Activated T-helper 17 cell treated with anti-CD3 and anti-CD28 coated beads, Interleukin-2, amount 50 U/mL, for 72 hours (primary cell): ENCODE measurements at regions not wholly inside any gene's neighbourhood (a gene's known extent, or its start where the extent isn't known, plus 50 kb on each side); places are given as distances from the start of the nearest gene placed in this dataset.

Experiments used
- ATAC-seq: fragments of 150-1000 bp; cut with Tn5 transposase; replicated peaks from 2 replicates; pipeline ENCODE4 v1.10.0; 2021; ENCODE audit warnings: mild to moderate bottlenecking, moderate library complexity
- H3K27ac Mint-ChIP-seq: one replicate; pipeline ENCODE4 v1.8.0; 2022; ENCODE audit warnings: mixed read lengths
- H3K27me3 Mint-ChIP-seq: one replicate; pipeline ENCODE4 v1.8.0; 2022; ENCODE audit warnings: mixed read lengths
- H3K36me3 Mint-ChIP-seq: one replicate; pipeline ENCODE4 v1.8.0; 2022; ENCODE audit warnings: low read depth, mild to moderate bottlenecking, mixed read lengths
- H3K4me1 Mint-ChIP-seq: one replicate; pipeline ENCODE4 v1.8.0; 2022; ENCODE audit warnings: mixed read lengths
- H3K4me3 Mint-ChIP-seq: one replicate; pipeline ENCODE4 v1.8.0; 2022; ENCODE audit warnings: mild to moderate bottlenecking, mixed read lengths
- H3K9me3 Mint-ChIP-seq: one replicate; pipeline ENCODE4 v1.8.0; 2022; ENCODE audit warnings: mixed read lengths

GRCh38 chr12:25025260-25025659, 76.4 kb upstream of the BCAT1 start:
- Mint-ChIP-seq H3K36me3 (no peaks in the 10 kb centered on the region), H3K4me3 (no peak overlapping the region), H3K27ac (no peak overlapping the region), H3K9me3 (no peaks in the 10 kb centered on the region), H3K27me3 (no peaks in the 10 kb centered on the region), H3K4me1 (no peaks in the 10 kb centered on the region)
- ATAC-seq = no peak

DNA sequence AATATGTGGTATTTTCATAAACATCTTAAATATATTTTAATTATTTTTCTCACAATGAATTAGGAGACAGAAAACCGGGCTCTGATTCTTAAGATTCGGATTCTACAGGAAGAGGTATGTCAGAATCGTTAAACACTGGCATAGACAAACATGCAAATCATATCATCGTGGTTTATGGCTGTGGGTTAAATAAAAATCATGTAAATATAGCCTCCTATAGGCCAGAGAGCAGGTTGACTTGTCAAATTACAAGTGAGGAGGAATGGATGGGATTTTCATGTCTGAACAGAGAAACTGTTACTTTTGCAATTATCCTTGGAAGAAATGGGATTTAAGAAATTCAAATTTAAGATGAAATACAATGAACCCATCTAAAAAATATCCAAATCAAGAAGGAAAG, 74.9 kb upstream of the BCAT1 start:
- Mint-ChIP-seq H3K4me3 (no peak overlapping the region), H3K27ac (no peak overlapping the region), H3K36me3 (no peaks in the 10 kb centered on the region), H3K27me3 (peaks cover 5% of the 10 kb centered on the region), H3K4me1 (no peaks in the 10 kb centered on the region), H3K9me3 (no peaks in the 10 kb centered on the region)
- no peak for ATAC-seq

GRCh38 chr12:25020621-25021243, 71.8 kb upstream of the BCAT1 start:
- ATAC-seq = no peak
- H3K9me3 Mint-ChIP-seq = no peaks in the 10 kb centered on the region
- H3K4me3 Mint-ChIP-seq = no peak overlapping the region
- H3K27me3 Mint-ChIP-seq = peaks cover 6% of the 10 kb centered on the region
- H3K4me1 Mint-ChIP-seq = no peaks in the 10 kb centered on the region
- H3K36me3 Mint-ChIP-seq = no peaks in the 10 kb centered on the region
- no peak overlapping the region for H3K27ac Mint-ChIP-seq

GRCh38 chr12:25018146-25018545, 69.2 kb upstream of the BCAT1 start:
- no peak for ATAC-seq
- Mint-ChIP-seq H3K27ac (no peak overlapping the region), H3K4me1 (no peaks in the 10 kb centered on the region), H3K36me3 (no peaks in the 10 kb centered on the region), H3K27me3 (peaks cover 6% of the 10 kb centered on the region), H3K9me3 (no peaks in the 10 kb centered on the region), H3K4me3 (no peak overlapping the region)

GRCh38 chr12:25017336-25017735, 68.4 kb upstream of the BCAT1 start:
- Mint-ChIP-seq H3K9me3 (no peaks in the 10 kb centered on the region), H3K27me3 (peaks cover 6% of the 10 kb centered on the region), H3K4me1 (no peaks in the 10 kb centered on the region), H3K4me3 (no peak overlapping the region), H3K36me3 (no peaks in the 10 kb centered on the region), H3K27ac (no peak overlapping the region)
- ATAC-seq = no peak

- Mint-ChIP-seq H3K4me1 (no peaks in the 10 kb centered on the region), H3K36me3 (no peaks in the 10 kb centered on the region)
- ATAC-seq = no peak
Observed at GRCh38 chr12:25014961-25015360, 66.1 kb upstream of the BCAT1 start.

DNA sequence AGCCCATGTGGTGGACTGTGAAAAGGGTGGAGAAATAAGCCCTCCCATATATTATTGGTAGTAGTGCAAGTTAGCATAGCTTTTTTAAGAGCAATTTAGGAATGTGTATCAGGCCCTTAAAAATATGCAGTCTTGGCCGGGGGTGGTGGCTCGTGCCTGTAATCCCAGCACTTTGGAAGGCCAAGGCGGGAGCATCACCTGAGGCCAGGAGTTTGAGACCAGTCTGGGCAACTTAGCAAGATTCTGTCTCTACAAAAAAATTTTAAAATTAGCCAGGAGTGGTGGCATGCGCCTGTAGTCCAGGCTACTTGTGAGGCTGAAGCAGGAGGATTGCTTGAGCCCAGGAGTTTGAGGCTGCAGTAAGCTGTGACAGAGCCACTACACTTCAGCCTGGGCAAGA, 64.2 kb upstream of the BCAT1 start:
- Mint-ChIP-seq H3K4me1 (no peaks in the 10 kb centered on the region), H3K27me3 (no peaks in the 10 kb centered on the region), H3K36me3 (no peaks in the 10 kb centered on the region), H3K9me3 (no peaks in the 10 kb centered on the region), H3K27ac (no peak overlapping the region), H3K4me3 (no peak overlapping the region)
- ATAC-seq = no peak

More at GRCh38 chr12:25014961-25015360, 66.1 kb upstream of the BCAT1 start:
- H3K9me3 Mint-ChIP-seq = no peaks in the 10 kb centered on the region
- H3K4me3 Mint-ChIP-seq = no peak overlapping the region
- H3K27ac Mint-ChIP-seq = no peak overlapping the region
- H3K27me3 Mint-ChIP-seq = peaks cover 6% of the 10 kb centered on the region

GRCh38 chr12:25009496-25010092, 60.7 kb upstream of the BCAT1 start:
- Mint-ChIP-seq H3K4me1 (no peaks in the 10 kb centered on the region), H3K36me3 (no peaks in the 10 kb centered on the region), H3K9me3 (no peaks in the 10 kb centered on the region), H3K4me3 (no peak overlapping the region), H3K27me3 (no peaks in the 10 kb centered on the region), H3K27ac (no peak overlapping the region)
- no peak for ATAC-seq

- no peaks in the 10 kb centered on the region for H3K27me3 Mint-ChIP-seq
- no peaks in the 10 kb centered on the region for H3K36me3 Mint-ChIP-seq
- H3K4me3 Mint-ChIP-seq = no peak overlapping the region
- H3K27ac Mint-ChIP-seq = no peak overlapping the region
- no peak for ATAC-seq
- H3K9me3 Mint-ChIP-seq = no peaks in the 10 kb centered on the region
- no peaks in the 10 kb centered on the region for H3K4me1 Mint-ChIP-seq
Observed at GRCh38 chr12:25005376-25005775, 56.5 kb upstream of the BCAT1 start.

DNA sequence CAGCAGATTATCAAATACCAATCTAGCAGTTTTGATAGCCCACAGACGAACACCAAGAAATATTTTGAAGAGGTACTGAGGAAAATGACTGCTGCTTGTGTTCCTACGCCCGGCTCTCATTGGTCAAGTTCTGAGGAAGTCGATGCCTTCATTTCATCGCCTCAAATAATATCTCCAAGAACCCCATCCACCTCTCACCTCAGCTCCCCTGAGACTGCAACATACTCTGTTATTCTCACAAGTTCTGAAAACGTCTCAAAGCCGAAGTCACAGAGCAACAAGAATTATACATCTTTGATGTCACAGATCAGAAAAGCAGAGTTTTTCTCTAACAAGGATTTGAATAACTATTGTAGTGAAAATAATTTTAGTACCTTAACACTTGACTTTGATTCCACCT, 55.5 kb upstream of the BCAT1 start:
- Mint-ChIP-seq H3K27ac (no peak overlapping the region), H3K36me3 (no peaks in the 10 kb centered on the region), H3K4me3 (no peak overlapping the region), H3K27me3 (no peaks in the 10 kb centered on the region), H3K9me3 (no peaks in the 10 kb centered on the region), H3K4me1 (no peaks in the 10 kb centered on the region)
- no peak for ATAC-seq

- Mint-ChIP-seq H3K27ac (no peak overlapping the region), H3K36me3 (no peaks in the 10 kb centered on the region), H3K27me3 (no peaks in the 10 kb centered on the region), H3K9me3 (no peaks in the 10 kb centered on the region), H3K4me3 (no peak overlapping the region), H3K4me1 (peaks cover 5% of the 10 kb centered on the region)
- ATAC-seq = no peak
Observed at GRCh38 chr12:25001311-25001710, 52.4 kb upstream of the BCAT1 start.
